ENCODE measurements at regions not wholly inside any gene's neighbourhood (a gene's known extent, or its start where the extent isn't known, plus 50 kb on each side); places are given as distances from the start of the nearest gene placed in this dataset.

- Histone ChIP-seq H3K9me3 (ENCODE audit: control insufficient read depth, low read length) (no peaks in the 10 kb centered on the region), H3K27ac (ENCODE audit: insufficient read depth, low read length, poor library complexity, severe bottlenecking) (no peak overlapping the region), H3K4me1 (ENCODE audit: control insufficient read depth, insufficient read depth, low read length, poor library complexity, severe bottlenecking) (no peaks in the 10 kb centered on the region), H3K36me3 (ENCODE audit: control insufficient read depth, insufficient read depth, low read length) (no peaks in the 10 kb centered on the region), H3K4me3 (ENCODE audit: insufficient read depth, low read depth, low read length, poor library complexity, severe bottlenecking) (no peak overlapping the region), H3K27me3 (replicated peaks; ENCODE audit: control insufficient read depth, insufficient read depth, low read length, poor library complexity, severe bottlenecking) (no peaks in the 10 kb centered on the region)
- DNase-seq: no peak
Observed at GRCh38 chr11:122331079-122331478, 215.1 kb upstream of the BLID start.

- Histone ChIP-seq H3K4me1 (ENCODE audit: control insufficient read depth, insufficient read depth, low read length, poor library complexity, severe bottlenecking) (no peaks in the 10 kb centered on the region), H3K27ac (ENCODE audit: insufficient read depth, low read length, poor library complexity, severe bottlenecking) (no peak overlapping the region), H3K27me3 (replicated peaks; ENCODE audit: control insufficient read depth, insufficient read depth, low read length, poor library complexity, severe bottlenecking) (no peaks in the 10 kb centered on the region)
Observed at GRCh38 chr11:122330279-122330965, 214.4 kb upstream of the BLID start.

DNA sequence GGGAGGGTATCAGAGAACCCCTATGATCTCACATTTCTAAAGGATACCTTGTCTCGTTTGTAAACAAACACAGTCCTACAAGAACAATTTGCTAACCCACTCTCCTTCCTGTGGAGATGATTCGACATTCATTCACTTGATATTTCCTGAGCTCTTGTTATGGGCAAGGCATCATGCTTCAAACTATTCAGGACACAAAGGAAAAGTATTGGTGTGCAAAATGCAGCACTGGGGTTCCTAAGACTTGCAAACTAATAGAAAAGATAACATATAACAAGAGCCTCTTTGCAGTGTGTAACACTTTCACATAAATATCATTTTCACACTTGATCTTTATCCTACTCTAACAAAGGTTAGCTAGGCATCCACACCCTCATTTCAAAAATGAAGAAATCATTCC lies 211.5 kb upstream of the BLID start:
- Histone ChIP-seq H3K27ac (ENCODE audit: insufficient read depth, low read length, poor library complexity, severe bottlenecking) (no peak overlapping the region), H3K27me3 (replicated peaks; ENCODE audit: control insufficient read depth, insufficient read depth, low read length, poor library complexity, severe bottlenecking) (no peaks in the 10 kb centered on the region), H3K4me1 (ENCODE audit: control insufficient read depth, insufficient read depth, low read length, poor library complexity, severe bottlenecking) (no peaks in the 10 kb centered on the region), H3K36me3 (ENCODE audit: control insufficient read depth, insufficient read depth, low read length) (no peaks in the 10 kb centered on the region), H3K4me3 (ENCODE audit: insufficient read depth, low read depth, low read length, poor library complexity, severe bottlenecking) (no peak overlapping the region), H3K9me3 (ENCODE audit: control insufficient read depth, low read length) (no peaks in the 10 kb centered on the region)
- DNase-seq: no peak

More at GRCh38 chr11:122330279-122330965, 214.4 kb upstream of the BLID start:
- no peaks in the 10 kb centered on the region for H3K9me3 ChIP-seq (ENCODE audit: control insufficient read depth, low read length)
- H3K36me3 ChIP-seq (ENCODE audit: control insufficient read depth, insufficient read depth, low read length): no peaks in the 10 kb centered on the region
- no peak overlapping the region for H3K4me3 ChIP-seq (ENCODE audit: insufficient read depth, low read depth, low read length, poor library complexity, severe bottlenecking)
- DNase-seq: no peak

DNA sequence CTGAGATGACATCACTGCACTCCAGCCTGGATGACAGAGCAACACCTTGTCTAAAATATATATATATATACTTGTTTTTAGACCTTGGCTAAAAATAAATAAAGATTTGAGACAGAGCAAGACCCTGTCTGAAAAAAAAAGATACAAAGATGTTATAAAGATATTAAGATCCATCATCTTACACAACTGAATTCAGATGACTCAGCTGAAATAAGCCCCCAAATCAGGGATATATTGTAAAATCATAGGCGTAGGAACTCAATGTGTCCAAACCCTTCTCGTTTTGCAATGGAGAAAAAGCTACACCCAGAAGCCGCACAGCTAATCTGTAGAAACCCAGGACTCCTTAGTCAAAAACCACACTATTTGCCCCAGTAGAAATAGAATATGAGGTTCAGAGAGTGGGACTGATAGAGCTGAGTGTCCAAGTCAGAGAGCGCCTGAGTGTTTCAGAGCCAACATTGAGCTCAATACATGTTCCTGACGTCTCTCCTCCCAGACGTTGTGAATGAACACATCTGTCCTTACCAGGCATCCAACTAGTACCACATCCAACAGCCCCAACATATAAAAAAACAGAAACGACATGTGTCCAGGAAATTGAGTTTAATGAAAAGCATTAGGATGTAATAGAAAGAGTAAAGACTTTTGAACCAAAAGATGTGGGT lies 207.9 kb upstream of the BLID start:
- H3K9me3 ChIP-seq (ENCODE audit: control insufficient read depth, low read length): no peaks in the 10 kb centered on the region
- H3K27ac ChIP-seq (ENCODE audit: insufficient read depth, low read length, poor library complexity, severe bottlenecking): no peak overlapping the region
- H3K4me3 ChIP-seq (ENCODE audit: insufficient read depth, low read depth, low read length, poor library complexity, severe bottlenecking): no peak overlapping the region
- no peaks in the 10 kb centered on the region for H3K4me1 ChIP-seq (ENCODE audit: control insufficient read depth, insufficient read depth, low read length, poor library complexity, severe bottlenecking)
- H3K27me3 ChIP-seq (replicated peaks; ENCODE audit: control insufficient read depth, insufficient read depth, low read length, poor library complexity, severe bottlenecking): no peaks in the 10 kb centered on the region
- H3K36me3 ChIP-seq (ENCODE audit: control insufficient read depth, insufficient read depth, low read length): no peaks in the 10 kb centered on the region
- DNase-seq: no peak

DNA sequence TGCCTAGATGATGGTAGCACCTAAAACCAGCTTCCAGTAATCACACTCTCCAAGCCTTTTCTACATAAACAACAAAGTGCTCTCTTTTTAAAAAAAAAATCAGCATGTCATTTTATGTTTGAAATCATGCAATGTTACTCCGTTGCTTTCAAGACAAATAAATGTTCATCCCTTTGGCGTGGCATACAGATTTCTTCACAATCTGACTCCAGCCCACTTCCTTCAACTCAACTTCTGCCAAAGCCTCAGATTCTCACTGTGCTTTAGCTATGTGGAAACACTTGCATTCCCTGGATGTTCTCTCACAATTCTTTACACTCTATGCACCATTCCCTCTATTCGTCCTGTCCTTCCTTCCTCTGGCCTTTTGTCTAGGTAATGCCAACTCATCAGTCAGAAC lies 206.3 kb upstream of the BLID start:
- Histone ChIP-seq H3K4me3 (ENCODE audit: insufficient read depth, low read depth, low read length, poor library complexity, severe bottlenecking) (no peak overlapping the region), H3K36me3 (ENCODE audit: control insufficient read depth, insufficient read depth, low read length) (no peaks in the 10 kb centered on the region), H3K27me3 (replicated peaks; ENCODE audit: control insufficient read depth, insufficient read depth, low read length, poor library complexity, severe bottlenecking) (no peaks in the 10 kb centered on the region), H3K9me3 (ENCODE audit: control insufficient read depth, low read length) (no peaks in the 10 kb centered on the region), H3K27ac (ENCODE audit: insufficient read depth, low read length, poor library complexity, severe bottlenecking) (no peak overlapping the region), H3K4me1 (ENCODE audit: control insufficient read depth, insufficient read depth, low read length, poor library complexity, severe bottlenecking) (no peaks in the 10 kb centered on the region)
- no peak for DNase-seq

GRCh38 chr11:122320671-122321070 lies 204.7 kb upstream of the BLID start:
- Histone ChIP-seq H3K9me3 (ENCODE audit: control insufficient read depth, low read length) (no peaks in the 10 kb centered on the region), H3K4me1 (ENCODE audit: control insufficient read depth, insufficient read depth, low read length, poor library complexity, severe bottlenecking) (no peaks in the 10 kb centered on the region), H3K27ac (ENCODE audit: insufficient read depth, low read length, poor library complexity, severe bottlenecking) (no peak overlapping the region), H3K4me3 (ENCODE audit: insufficient read depth, low read depth, low read length, poor library complexity, severe bottlenecking) (no peak overlapping the region), H3K36me3 (ENCODE audit: control insufficient read depth, insufficient read depth, low read length) (no peaks in the 10 kb centered on the region), H3K27me3 (replicated peaks; ENCODE audit: control insufficient read depth, insufficient read depth, low read length, poor library complexity, severe bottlenecking) (no peaks in the 10 kb centered on the region)
- no peak for DNase-seq

DNA sequence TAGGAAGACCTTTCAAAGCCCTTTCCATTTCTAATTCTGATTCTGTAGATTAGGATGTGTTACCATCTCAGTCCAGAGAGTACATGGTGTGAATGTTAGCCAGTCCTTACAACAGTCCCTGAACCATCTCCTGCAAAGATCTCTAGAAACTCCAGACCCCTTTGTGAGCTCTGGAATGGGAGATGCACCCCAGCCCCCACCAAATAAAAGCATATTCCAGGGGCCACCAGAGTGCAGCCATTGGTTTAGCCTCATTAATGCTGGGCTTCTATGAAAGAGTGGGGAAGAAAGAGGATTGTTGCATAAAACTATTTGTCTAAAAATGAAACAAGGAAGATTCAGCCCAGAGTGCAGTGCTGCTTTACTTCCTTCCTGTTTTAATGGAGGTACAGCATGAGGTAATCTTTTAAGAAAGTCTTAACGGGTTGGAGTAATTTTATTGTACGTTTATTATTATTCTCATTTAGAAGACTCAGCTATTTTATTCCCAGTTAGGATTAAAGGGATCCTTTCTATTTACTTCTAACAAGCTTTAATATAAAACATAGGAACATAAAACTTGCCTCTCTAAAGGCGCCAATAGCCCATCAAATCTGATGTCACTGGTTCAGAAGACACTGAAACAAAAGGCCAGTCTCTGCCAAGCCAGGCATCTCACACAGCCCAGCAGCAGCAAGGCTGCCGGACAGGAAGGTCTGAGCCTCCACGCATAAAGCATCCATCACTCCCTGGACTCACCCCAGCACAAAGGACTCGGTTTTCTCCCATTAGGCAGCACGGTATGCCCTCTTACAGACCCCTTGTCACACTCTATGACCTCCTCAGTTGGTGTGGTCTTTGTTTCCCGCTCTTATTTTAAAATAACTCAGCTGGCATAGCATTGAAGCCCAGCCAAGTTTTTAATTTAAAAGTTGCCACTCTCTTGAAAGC lies 203.9 kb upstream of the BLID start:
- no peak overlapping the region for H3K4me3 ChIP-seq (ENCODE audit: insufficient read depth, low read depth, low read length, poor library complexity, severe bottlenecking)
- DNase-seq: no peak
- no peaks in the 10 kb centered on the region for H3K4me1 ChIP-seq (ENCODE audit: control insufficient read depth, insufficient read depth, low read length, poor library complexity, severe bottlenecking)
- H3K27me3 ChIP-seq (replicated peaks; ENCODE audit: control insufficient read depth, insufficient read depth, low read length, poor library complexity, severe bottlenecking): no peaks in the 10 kb centered on the region
- no peak overlapping the region for H3K27ac ChIP-seq (ENCODE audit: insufficient read depth, low read length, poor library complexity, severe bottlenecking)
- no peaks in the 10 kb centered on the region for H3K36me3 ChIP-seq (ENCODE audit: control insufficient read depth, insufficient read depth, low read length)
- H3K9me3 ChIP-seq (ENCODE audit: control insufficient read depth, low read length): no peaks in the 10 kb centered on the region

DNA sequence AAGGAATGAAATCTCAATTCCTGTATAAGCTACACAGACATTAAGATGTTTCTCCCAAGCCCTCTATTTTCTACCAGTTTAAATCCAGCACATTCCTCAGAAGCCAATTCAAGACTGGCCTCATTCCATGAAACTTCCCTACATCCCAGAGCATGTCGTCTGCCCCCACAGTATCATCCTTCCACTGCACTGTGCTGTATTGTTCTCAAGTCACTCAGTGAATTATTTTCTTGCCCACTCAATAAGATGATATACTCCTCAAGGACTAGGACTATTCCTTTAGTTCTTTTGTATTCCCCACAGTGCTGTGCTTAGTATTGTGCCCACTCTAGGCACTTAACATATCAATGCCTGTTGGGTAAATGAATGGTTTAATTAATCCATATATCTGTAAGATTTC lies 203.1 kb upstream of the BLID start:
- no peak overlapping the region for H3K4me3 ChIP-seq (ENCODE audit: insufficient read depth, low read depth, low read length, poor library complexity, severe bottlenecking)
- H3K27me3 ChIP-seq (replicated peaks; ENCODE audit: control insufficient read depth, insufficient read depth, low read length, poor library complexity, severe bottlenecking): no peaks in the 10 kb centered on the region
- DNase-seq: no peak
- no peaks in the 10 kb centered on the region for H3K4me1 ChIP-seq (ENCODE audit: control insufficient read depth, insufficient read depth, low read length, poor library complexity, severe bottlenecking)
- no peaks in the 10 kb centered on the region for H3K36me3 ChIP-seq (ENCODE audit: control insufficient read depth, insufficient read depth, low read length)
- no peak overlapping the region for H3K27ac ChIP-seq (ENCODE audit: insufficient read depth, low read length, poor library complexity, severe bottlenecking)
- H3K9me3 ChIP-seq (ENCODE audit: control insufficient read depth, low read length): no peaks in the 10 kb centered on the region

DNA sequence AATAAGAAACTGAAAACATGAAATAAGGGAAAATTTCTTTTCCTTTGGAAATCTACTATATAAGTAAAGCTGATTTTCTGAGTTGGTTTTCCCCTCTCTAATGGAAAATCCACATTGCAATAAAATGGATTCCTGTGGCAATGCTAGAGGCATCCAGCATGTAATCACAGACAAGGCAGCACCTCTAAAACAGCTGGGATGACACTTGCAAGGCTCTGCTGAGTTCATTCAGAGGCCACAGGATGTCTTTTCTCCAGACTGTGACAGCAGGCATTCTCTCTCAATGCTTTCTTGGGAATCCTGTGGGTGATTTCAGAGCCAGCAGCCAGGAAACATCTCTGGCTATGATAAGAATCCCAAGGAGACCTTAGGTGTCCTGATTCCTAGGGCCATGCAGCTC lies 201.3 kb upstream of the BLID start:
- DNase-seq: no peak
- H3K27ac ChIP-seq (ENCODE audit: insufficient read depth, low read length, poor library complexity, severe bottlenecking): no peak overlapping the region
- H3K4me3 ChIP-seq (ENCODE audit: insufficient read depth, low read depth, low read length, poor library complexity, severe bottlenecking): no peak overlapping the region
- no peaks in the 10 kb centered on the region for H3K27me3 ChIP-seq (replicated peaks; ENCODE audit: control insufficient read depth, insufficient read depth, low read length, poor library complexity, severe bottlenecking)
- no peaks in the 10 kb centered on the region for H3K4me1 ChIP-seq (ENCODE audit: control insufficient read depth, insufficient read depth, low read length, poor library complexity, severe bottlenecking)
- H3K9me3 ChIP-seq (ENCODE audit: control insufficient read depth, low read length): no peaks in the 10 kb centered on the region
- no peaks in the 10 kb centered on the region for H3K36me3 ChIP-seq (ENCODE audit: control insufficient read depth, insufficient read depth, low read length)

DNA sequence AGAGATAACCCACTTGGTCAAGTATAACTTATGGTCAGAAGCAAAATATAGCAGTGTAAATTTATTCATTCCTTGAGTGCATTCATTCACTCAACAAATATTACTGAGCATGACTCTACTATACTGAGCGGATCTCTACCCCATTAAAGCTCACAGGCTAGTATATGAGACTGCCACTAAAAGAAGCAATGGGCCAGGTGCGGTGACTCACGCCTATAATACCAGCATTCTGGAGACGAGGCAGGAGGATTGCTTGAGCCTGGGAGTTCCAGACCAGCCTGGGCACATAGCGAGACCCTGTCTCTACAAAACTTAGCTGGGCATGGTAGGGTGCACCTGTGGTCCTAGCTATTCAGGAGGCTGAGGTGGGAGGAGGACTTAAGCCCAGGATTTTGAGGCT lies 197.6 kb upstream of the BLID start:
- no peaks in the 10 kb centered on the region for H3K27me3 ChIP-seq (replicated peaks; ENCODE audit: control insufficient read depth, insufficient read depth, low read length, poor library complexity, severe bottlenecking)
- H3K27ac ChIP-seq (ENCODE audit: insufficient read depth, low read length, poor library complexity, severe bottlenecking): no peak overlapping the region
- no peaks in the 10 kb centered on the region for H3K9me3 ChIP-seq (ENCODE audit: control insufficient read depth, low read length)
- H3K4me3 ChIP-seq (ENCODE audit: insufficient read depth, low read depth, low read length, poor library complexity, severe bottlenecking): no peak overlapping the region
- no peaks in the 10 kb centered on the region for H3K36me3 ChIP-seq (ENCODE audit: control insufficient read depth, insufficient read depth, low read length)
- DNase-seq: no peak
- H3K4me1 ChIP-seq (ENCODE audit: control insufficient read depth, insufficient read depth, low read length, poor library complexity, severe bottlenecking): no peaks in the 10 kb centered on the region

Measured in effector memory CD4-positive, alpha-beta T cell (primary cell).